Stomach (tissue), 8 donors: ENCODE measurements at regions not wholly inside any gene's neighbourhood (a gene's known extent, or its start where the extent isn't known, plus 50 kb on each side); places are given as distances from the start of the nearest gene placed in this dataset.
A peak's percentile ranks its signal among the peaks of the same experiment; 100 is the strongest.
"Not testable (repeated sequence)": the region's sequence is repeated elsewhere in the genome, so short reads cannot be mapped to it uniquely, and the experiment has no call there.

Experiments
- DNase-seq, 2 donors: peaks; one replicate each; pipeline versions ENCODE4 v3.0.0 to v3.0.0-alpha.2; 2013 to 2019
- H3K27ac ChIP-seq, 5 donors: fragments of 200-600 bp in 4 of 5; sonication (generic) in 4 of 5; one replicate each; pipeline ENCODE4 v1.5.1; 2013 to 2019; ENCODE audit warnings: mild to moderate bottlenecking in 1 of 5, moderate library complexity in 1 of 5
- H3K27me3 ChIP-seq, 3 donors: fragments of 200-600 bp; sonication (generic); one replicate each; pipeline ENCODE4 v1.5.1; 2017 to 2019; ENCODE audit warnings: mixed run types in 1 of 3
- H3K36me3 ChIP-seq, 4 donors: fragments of 200-600 bp; sonication (generic); 1 replicate in 3 of 4; 2 replicates in 1 of 4; pipeline ENCODE4 v1.5.1; 2016 to 2019
- H3K4me1 ChIP-seq, 4 donors: fragments of 200-600 bp; sonication (generic); one replicate each; pipeline ENCODE4 v1.5.1; 2016 to 2019
- H3K4me3 ChIP-seq, 4 donors: fragments of 200-600 bp; sonication (generic) in 3 of 4; one replicate each; pipeline ENCODE4 v1.5.1; 2016 to 2019; ENCODE audit warnings: mild to moderate bottlenecking in 1 of 4
- H3K9me3 ChIP-seq, 4 donors: fragments of 200-600 bp; sonication (generic); one replicate each; pipeline ENCODE4 v1.5.1; 2016 to 2019
- CTCF ChIP-seq, 7 experiments: fragments of 450-650 bp in 4 of 7; fragments of 200-600 bp in 3 of 7; sonication (generic) in 3 of 7; IDR thresholded peaks; one replicate each; pipeline ENCODE4 v1.5.1; 2016 to 2019; ENCODE audit warnings: antibody characterized with exemption in 7 of 7, control low read depth in 2 of 7, mild to moderate bottlenecking in 1 of 7
- EP300 ChIP-seq: sonication (generic); formaldehyde crosslinking; IDR thresholded peaks from one replicate; pipeline ENCODE4 v1.6.1; 2017; ENCODE audit warnings: antibody characterized with exemption
- POLR2A ChIP-seq, 4 donors: fragments of 450-650 bp; IDR thresholded peaks; one replicate each; pipeline ENCODE4 v1.6.1; 2016; ENCODE audit warnings: antibody characterized with exemption in 4 of 4, control low read depth in 2 of 4, mild to moderate bottlenecking in 1 of 4, moderate library complexity in 1 of 4
- POLR2AphosphoS5 ChIP-seq, 3 donors: sonication (generic); formaldehyde crosslinking; IDR thresholded peaks; one replicate each; pipeline ENCODE4 v1.6.1; 2016; ENCODE audit warnings: antibody characterized with exemption in 3 of 3
- WGBS, 5 donors: extraction: QIAGEN DNeasy Blood & Tissue Kit in 3 of 5; methylation state at CpG; one replicate each; pipeline versions ENCODE4 v1.1.5 to v1.1.7; 2013 to 2018; 5-methylcytosine and 5-hydroxymethylcytosine counted together
- intact Hi-C: fragments of 100-400 bp; cut with DNase I; formaldehyde crosslinking; loops from one replicate; pipeline ENCODE4 v1.15.1; 2023; ENCODE audit warnings: low total_unique reads
- donor health status: healthy with polysubstance abuse.
- donor health status: Bipolar disorder and iron deficiency.
- donor health status: healthy.

GRCh38 chr15:92821491-92822116 lies 78.5 kb upstream of the CHD2 start:
- no peaks in the 10 kb centered on the region for H3K9me3 ChIP-seq
- intact Hi-C loops = no loop called here
- DNase-seq = peak in 1 of 2 donors; percentile 44
- H3K27ac ChIP-seq = peak overlapping the region; percentile 81 to 90 (median 85)
- peaks cover 17 to 45% (median 30%) of the 10 kb centered on the region in 4 donors for H3K4me1 ChIP-seq
- H3K4me3 ChIP-seq = no peak overlapping the region
- H3K36me3 ChIP-seq = no peaks in the 10 kb centered on the region
- WGBS, 5 donors = 70 to 79% (median 73%) methylated on average over 5 of the region's 5 CpGs
- H3K27me3 ChIP-seq = no peaks in the 10 kb centered on the region
- TF ChIP-seq POLR2A (IDR thresholded peaks at IDR 0.05) = no peak
- TF ChIP-seq POLR2AphosphoS5 (IDR thresholded peaks at IDR 0.05) = peak in 1 of 3 donors; percentile 27

GRCh38 chr15:92822216-92823144 lies 77.6 kb upstream of the CHD2 start:
- H3K4me1 ChIP-seq = peaks cover 17 to 45% (median 30%) of the 10 kb centered on the region in 4 donors

GRCh38 chr15:92825985-92826384 lies 74.1 kb upstream of the CHD2 start:
- Histone ChIP-seq H3K9me3 (no peaks in the 10 kb centered on the region), H3K27ac (no peak overlapping the region), H3K4me3 (no peak overlapping the region), H3K4me1 (peaks cover 6 to 37% (median 24%) of the 10 kb centered on the region in 4 donors), H3K36me3 (no peaks in the 10 kb centered on the region), H3K27me3 (no peaks in the 10 kb centered on the region)
- intact Hi-C loops = no loop called here
- no peak for DNase-seq
- 64 to 86% (median 79%) methylated on average over 2 of the region's 2 CpGs for WGBS, 5 donors
- TF ChIP-seq POLR2AphosphoS5 (IDR thresholded peaks at IDR 0.05) (no peak), EP300 (no peak), CTCF (IDR thresholded peaks at IDR 0.05) (no peak), POLR2A (IDR thresholded peaks at IDR 0.05) (no peak)

More at GRCh38 chr15:92822216-92823144, 77.6 kb upstream of the CHD2 start:
- Histone ChIP-seq H3K4me3 (no peak overlapping the region), H3K9me3 (no peaks in the 10 kb centered on the region), H3K27me3 (no peaks in the 10 kb centered on the region), H3K27ac (peak overlapping the region in 3 of 5 donors; percentile 85 to 90 (median 87)), H3K36me3 (no peaks in the 10 kb centered on the region)
- TF ChIP-seq POLR2A (IDR thresholded peaks at IDR 0.05) (no peak), EP300 (no peak), CTCF (IDR thresholded peaks at IDR 0.05) (no peak), POLR2AphosphoS5 (IDR thresholded peaks at IDR 0.05) (no peak)
- WGBS, 5 donors = 20 to 49% (median 29%) methylated on average over 2 of the region's 2 CpGs
- DNase-seq = no peak
- intact Hi-C loops = no loop called here

- 90 to 97% (median 94%) methylated on average over 10 of the region's 10 CpGs for WGBS, 5 donors
- intact Hi-C loops, H3K9me3 ChIP-seq, H3K4me3 ChIP-seq, H3K36me3 ChIP-seq, DNase-seq, H3K27me3 ChIP-seq, H3K27ac ChIP-seq: not testable (repeated sequence)
- H3K4me1 ChIP-seq = peaks cover 17 to 37% (median 25%) of the 10 kb centered on the region in 4 donors
These were observed 72.1 kb upstream of the CHD2 start for GRCh38 chr15:92827991-92828390.

- H3K9me3 ChIP-seq = no peaks in the 10 kb centered on the region
- intact Hi-C loops = no loop called here
- no peak for TF ChIP-seq POLR2AphosphoS5 (IDR thresholded peaks at IDR 0.05)
- no peak for TF ChIP-seq EP300
- TF ChIP-seq CTCF (IDR thresholded peaks at IDR 0.05) = no peak
- no peak for TF ChIP-seq POLR2A (IDR thresholded peaks at IDR 0.05)
- 79 to 93% (median 83%) methylated on average over 3 of the region's 3 CpGs for WGBS, 5 donors
- H3K36me3 ChIP-seq = no peaks in the 10 kb centered on the region
- no peaks in the 10 kb centered on the region for H3K27me3 ChIP-seq
- H3K4me1 ChIP-seq = peaks cover 21 to 48% (median 36%) of the 10 kb centered on the region in 4 donors
- no peak overlapping the region for H3K4me3 ChIP-seq
- no peak for DNase-seq
- H3K27ac ChIP-seq = peak overlapping the region in 3 of 5 donors; percentile 87 to 97 (median 93)
These were observed 70.2 kb upstream of the CHD2 start for GRCh38 chr15:92829875-92830274.
